Stimulated activated CD8-positive, alpha-beta memory T cell treated with anti-CD3 and anti-CD28 coated beads, Interleukin-7, amount 100 ng/mL, for 24 hours (primary cell): ENCODE measurements at regions not wholly inside any gene's neighbourhood (a gene's known extent, or its start where the extent isn't known, plus 50 kb on each side); places are given as distances from the start of the nearest gene placed in this dataset.

ENCODE experiments used
- DNase-seq: peaks from one replicate; pipeline ENCODE4 v3.0.0-alpha.2; 2020; ENCODE audit warnings: low read depth

DNA sequence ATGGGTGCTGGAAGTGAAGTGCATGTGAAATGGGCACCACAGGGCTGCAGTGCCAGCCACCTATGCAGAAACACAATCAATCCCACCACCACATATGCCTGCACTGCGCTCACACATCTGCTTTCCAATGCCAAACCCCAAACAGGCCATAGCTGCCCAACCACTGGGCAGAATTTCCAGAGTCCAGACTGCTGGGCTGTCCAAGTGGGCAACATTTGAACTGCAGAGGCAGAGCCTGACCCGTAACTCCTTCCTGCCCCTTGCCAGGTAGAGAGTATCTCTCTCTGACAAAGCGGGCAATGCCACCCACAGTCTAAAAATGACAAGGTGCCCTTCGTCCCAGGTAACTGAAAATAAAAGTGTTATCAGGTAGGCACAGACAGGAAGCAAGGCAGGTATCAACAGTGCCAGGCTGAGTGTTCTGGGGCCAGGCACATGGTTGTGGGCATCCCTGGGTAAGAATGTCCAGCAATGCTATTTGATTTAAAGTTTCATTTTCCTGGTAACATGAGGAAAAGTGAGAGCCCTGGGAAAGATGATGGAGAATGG lies 79.5 kb downstream of the FOXA2 start:
- no peak for DNase-seq

DNA sequence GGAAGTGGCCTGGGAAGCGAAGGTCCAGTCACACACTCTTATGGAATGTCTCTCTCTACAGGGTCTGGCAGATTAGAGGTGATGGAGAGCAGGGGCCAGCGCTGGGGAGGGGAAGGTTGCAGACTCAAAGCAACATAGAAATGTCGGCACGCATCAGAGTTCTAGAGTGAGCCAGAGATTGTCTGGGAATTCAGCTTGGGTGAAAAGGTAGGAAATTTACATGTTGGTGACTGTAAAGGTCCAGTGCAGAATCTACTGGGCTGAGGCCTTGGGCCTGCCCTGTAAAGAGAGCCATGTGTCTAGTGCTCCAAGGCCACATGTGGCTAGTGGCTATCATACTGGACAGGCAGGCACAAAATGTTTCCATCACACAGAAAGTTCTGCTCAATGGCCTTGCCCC lies 80.8 kb downstream of the FOXA2 start:
- DNase-seq = no peak

DNA sequence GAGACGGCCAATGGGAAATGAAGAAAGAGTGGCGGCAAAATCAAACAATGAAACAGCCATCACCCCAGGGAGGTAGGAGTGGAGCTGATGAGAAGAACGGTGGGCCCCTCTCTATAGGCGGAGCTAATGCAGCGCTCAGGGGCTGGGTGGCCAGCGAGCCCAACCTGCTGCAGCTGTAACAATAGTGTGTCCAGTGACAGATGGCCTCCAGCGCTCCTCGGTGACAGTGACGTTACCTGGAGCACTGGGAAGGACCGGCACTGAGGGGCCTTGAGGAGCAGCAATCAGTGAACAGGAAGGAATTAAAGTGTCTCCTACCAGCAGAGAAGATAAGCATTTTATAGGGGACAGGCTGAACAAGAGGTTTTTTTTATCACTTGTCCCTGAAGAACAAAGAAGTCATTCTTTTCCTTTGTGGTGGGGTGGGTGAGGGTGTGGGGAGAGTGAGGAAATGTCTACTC lies 81.6 kb downstream of the FOXA2 start:
- no peak for DNase-seq

DNA sequence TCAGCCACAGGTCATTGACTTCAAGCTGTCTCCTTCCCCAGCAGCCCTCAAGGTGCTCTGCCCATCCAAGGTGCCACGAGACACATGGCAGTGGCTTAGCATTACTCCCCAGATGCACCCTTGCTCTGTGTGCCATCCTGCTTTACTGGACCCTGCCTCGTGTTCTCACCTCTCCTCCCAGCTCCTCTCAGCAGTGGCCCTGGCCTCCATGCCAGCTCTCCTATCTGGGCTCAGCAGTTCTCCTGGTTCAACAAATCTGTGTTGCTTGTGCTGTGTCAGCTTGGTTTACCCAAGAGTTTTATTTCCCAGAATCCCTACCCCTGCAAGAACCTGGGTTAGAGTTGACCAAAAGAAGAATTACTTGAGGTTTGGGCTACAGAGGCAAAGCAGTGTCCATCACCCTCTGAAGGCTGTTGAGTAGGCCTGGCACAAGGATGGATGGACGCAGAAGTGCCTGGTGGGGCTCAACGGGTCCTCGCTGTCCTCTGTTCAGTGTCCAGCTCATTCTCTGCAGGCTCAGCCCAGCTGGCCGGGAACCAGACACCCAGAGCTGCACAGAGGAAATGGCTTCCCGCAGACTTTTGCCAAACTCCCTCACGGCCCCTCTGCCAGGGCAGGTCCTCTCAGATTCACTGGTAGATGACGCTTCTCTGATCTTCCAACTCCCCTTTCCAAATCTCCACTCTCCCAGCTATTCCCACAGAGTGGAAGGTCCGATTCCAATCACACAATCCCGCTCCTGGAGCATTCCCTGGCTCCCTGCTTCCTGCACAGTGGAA lies 82.6 kb downstream of the FOXA2 start:
- DNase-seq = no peak

DNA sequence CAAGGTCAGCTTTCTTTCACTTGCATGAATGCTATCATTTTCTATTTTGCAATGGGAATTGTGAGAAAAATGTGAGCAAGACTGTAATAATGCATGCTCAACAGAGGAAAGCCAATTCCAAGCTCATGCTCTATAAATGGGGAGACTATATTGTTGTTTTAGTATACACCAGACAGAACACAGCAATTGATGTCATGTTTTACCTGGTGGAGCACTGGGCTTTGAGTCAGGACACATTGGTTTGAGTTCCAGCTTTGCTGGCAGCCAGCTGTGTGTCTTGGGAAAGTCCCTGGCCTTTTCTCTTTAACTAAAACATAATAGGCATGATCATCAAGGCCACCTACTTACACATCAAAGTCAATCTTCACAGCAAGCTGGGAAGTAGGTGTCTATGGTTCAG lies 83.3 kb downstream of the FOXA2 start:
- no peak for DNase-seq

DNA sequence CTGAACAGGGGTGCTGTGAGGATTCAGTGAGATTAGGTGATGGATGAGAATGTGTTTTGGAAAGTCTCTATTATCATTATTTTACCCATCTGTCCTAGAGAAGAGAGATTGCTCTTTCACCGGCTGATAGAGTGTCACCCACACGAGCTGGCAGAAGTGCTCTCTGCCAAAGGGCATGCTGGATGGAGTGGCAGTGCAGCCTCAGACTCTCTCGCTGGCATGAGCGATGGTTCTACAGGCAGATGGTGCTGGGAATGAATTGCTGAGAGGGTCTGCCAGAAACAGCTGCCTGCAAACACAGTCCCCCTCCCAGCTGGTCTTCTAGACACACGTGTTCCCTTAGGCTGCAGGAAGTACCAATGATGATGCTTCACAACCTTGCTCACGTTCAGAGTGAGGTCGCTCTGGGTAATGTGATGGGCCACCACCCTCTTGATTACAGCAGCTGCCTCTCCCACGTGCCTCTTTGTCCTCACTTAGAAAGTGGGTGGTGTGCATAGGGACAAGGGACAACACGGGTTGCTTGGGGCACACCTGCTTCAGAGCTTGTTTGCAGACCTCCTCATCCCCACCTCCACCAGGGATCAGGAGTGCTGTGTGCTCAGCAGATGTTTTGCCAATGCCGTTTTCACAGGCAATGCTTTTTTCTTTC lies 84.7 kb downstream of the FOXA2 start:
- DNase-seq = no peak

DNA sequence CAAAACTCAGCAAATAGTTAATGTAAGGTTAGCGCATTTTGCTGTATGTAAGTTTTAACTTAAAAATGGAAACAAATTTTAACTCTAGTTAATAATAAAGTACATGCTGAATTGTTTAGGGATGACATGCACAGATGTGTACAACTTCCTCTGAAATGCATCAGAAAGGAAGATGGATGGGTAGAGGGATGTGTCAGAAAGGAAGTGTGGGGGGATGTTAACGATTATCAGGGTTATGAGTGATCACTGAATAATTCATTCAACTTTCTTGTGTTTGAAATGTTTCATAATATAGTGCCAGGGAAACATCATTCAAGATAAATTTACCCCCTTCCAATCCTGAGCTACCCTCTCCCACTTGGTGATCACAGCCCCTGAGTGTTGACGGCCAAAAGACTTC lies 87.6 kb downstream of the FOXA2 start:
- DNase-seq = no peak

DNA sequence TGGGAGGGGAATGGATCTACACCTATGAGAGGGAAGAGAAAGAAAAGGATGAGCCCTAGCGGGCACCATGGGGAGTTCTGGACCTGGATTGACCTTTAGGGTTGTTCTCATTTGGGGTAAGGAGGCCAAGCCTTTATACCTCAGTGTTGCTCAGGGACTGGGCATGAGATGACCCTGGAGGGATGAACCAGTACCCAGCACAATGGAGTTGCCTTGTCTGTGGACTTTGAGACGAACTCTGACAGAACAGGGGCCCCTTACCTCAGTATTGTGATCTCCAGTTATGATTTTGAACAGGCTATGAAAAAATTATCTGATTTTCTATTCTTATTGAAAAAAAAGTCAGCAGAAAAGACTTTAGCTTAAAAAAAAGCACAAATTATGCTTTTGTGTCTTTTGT lies 88.6 kb downstream of the FOXA2 start:
- no peak for DNase-seq

DNA sequence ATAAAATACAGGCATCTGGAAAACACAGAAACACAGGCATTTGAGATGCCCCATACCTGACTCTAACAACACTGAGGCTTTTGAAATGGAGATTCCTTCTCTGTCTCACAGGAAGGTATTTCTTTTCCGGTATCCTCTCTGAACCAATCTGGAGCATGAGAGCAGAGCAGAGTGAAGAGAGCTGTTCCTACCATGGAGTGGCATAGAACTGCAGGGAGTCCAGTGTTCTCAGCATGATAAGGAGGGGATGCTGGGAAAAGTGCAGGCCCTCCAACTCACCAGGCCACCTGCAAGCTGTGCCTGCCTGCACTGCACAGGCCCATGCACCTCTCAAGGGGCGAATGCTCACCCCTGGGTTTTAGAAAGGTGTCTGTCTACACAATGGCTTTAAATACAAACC lies 89.2 kb downstream of the FOXA2 start:
- DNase-seq = no peak

DNA sequence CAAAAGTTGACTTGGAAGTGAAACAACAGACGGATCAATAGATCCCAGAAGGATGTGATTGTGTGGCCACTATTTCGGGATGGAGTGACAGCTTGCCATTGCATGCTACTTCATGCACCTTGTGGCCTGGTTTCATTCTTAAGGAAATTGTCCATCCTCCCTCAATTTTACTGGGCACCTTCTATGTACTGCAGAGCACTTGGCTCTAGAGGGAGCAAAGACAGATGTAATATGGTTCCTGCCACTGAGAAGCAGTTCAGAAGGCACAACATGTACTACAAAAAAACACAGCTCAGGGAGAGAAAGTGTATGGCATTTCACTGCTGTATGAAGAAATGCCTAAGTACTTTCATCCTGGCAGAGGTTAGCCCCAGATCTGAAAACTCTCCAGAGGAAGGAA lies 91.9 kb downstream of the FOXA2 start:
- no peak for DNase-seq

DNA sequence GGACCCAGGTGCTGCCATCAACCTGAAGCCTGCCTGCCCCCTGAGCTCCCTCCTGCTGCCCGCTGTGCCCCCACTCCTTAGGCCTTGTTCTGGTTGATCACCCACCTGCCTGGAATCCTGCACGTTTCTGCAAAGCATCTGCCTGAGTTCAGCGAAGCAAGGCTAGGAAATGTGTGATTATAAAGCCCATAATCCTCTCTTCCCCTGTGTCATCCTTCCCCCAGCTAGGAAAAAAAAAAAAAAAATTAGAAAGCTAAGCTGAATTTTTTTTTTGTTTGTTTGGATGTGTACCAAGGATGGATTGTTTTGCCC lies 93.2 kb downstream of the FOXA2 start:
- no peak for DNase-seq

DNA sequence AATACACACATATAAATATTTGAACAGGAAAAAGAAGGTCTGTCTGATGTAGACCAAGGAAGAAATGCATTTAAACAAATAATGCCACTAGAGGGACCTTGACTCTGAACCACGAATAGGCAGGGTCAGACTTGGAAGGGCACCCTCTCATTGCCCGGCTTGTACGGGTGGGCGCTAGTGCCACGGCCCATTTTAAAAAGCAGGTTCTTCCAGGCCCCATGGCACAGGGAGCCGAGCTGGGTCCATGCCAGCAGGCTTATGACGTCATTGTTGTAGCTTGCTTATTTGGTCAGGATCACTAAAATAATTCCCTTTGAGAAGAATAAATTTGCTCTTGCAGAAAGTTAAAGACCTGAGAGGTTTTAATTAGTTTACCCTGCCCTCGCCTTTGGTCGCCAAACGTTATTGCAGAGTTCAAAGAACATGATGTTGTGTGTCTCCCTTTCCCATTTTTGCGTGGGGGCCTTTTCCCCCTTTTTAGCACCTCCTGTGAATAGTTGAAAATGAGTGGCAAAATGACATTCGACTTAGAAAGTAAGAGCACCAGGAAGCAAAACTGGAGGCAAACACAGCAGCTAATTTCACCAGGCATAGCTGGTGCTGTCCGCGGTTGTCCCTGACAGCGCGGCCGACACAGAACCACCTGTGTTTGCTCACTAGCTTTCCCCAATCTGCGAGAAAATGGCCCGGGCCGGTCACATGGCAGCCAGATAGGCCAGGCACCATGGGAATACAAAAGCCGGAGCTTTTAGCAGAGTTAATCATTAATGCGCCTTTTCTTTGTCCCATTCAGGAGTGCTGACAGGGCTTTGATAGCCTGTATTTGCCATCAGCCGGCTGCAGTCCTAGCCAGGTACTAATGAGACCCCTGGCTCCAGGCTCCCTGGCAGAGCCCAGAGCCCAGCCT lies 93.8 kb downstream of the FOXA2 start:
- DNase-seq = no peak

DNA sequence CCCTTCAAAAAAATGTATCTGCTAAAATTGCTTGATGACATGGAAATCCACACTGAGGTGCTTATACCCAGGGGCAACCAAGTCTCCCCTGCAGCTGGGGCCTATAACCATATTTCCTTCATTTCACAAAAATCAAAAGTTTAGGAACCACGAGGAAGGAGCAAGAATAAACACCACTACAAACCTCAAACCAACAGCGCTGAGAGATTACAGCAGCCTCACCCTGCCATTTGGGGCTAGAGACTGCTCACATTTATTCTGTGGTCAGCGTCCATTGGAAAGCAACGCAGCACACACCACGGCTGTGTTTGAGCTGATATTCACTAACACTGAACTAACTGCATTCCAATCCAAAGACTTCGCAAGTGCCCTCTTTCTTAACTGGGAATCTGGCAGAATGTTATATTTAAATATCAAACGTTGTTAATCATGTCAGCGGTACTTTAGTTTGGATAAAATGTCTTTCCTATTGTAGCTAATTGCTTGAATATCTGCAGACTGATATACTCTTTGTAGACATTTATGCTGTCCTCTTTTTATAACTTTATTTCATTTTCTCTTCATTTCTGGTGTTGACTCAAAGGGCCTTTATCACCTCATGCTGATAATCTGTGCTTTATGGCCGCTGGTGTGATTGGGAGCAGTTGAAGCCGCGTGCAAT lies 94.6 kb downstream of the FOXA2 start:
- DNase-seq = no peak

DNA sequence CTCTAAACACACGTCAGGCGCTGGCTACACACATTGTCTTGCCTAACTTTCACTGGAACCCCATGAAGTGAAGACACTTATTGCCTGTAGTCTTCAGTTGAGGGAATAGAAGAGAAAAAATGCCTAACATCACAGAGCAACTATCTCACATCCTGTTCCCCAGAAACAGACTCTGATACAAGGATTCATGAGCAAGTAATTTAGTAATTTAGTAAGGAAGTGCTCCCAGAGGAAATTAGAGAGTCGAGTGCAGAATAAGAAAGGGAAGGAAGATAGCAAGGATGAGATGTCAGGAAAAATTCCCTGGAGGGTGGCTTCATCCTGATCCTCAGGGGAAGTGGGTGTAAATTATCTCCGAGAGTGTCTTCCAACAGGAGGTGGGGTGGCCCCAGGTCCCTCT lies 104.0 kb downstream of the FOXA2 start:
- no peak for DNase-seq

DNA sequence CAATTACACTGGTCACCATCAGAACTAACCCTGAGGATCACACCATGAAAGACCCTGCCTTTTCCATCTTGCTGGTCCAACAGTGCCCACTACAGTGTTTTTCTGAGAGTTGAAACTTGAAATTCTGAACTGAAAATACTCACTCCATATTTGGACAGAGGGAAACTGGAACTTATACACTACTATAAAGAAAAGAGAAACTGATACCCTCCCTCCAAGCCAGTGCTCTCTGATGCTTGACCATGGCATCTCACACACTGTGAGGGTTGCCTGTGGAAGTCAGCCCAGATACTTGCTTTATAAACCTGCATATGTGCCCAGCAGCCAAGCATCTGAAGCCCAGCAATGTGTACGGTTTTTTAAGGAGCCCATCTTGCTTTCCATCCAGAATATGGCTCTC lies 108.7 kb downstream of the FOXA2 start:
- no peak for DNase-seq

DNA sequence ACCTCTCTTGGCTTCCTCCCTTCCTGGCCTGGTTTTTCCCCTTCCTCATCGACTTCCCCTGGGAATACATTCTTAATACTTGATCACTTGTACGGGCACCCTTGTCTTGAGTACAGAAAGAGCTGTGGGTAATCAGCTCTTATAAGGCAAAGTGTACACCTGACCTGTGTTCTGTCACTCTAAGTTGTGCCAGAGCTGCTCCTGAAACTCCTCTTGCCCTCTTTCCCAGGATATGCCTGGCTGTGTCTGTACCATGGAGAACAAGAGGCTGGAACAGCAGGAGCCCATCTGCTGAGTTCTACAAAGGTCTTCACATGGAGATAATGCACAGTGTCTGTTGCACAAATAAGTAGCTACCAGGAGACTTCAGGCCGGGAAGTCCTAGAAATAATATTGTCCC lies 110.1 kb downstream of the FOXA2 start:
- DNase-seq = no peak

DNA sequence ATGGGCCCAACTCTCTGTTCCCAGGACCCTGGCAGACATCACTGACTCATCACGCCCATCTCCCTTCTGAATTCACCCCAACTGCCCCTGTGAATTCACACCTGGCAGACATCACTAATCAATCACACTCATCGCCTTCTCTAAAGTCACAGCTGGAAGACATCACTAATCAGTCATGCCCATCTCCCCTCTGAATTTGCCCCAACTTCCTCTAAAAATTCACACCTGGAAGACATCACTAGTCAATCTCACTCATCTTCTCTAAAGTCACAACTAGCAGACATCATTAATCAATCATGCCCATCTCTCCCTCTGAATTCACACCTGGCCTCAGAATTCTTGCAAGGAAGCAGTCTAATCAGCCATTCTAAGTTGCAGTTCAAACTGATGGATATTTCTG lies 111.1 kb downstream of the FOXA2 start:
- DNase-seq = no peak

DNA sequence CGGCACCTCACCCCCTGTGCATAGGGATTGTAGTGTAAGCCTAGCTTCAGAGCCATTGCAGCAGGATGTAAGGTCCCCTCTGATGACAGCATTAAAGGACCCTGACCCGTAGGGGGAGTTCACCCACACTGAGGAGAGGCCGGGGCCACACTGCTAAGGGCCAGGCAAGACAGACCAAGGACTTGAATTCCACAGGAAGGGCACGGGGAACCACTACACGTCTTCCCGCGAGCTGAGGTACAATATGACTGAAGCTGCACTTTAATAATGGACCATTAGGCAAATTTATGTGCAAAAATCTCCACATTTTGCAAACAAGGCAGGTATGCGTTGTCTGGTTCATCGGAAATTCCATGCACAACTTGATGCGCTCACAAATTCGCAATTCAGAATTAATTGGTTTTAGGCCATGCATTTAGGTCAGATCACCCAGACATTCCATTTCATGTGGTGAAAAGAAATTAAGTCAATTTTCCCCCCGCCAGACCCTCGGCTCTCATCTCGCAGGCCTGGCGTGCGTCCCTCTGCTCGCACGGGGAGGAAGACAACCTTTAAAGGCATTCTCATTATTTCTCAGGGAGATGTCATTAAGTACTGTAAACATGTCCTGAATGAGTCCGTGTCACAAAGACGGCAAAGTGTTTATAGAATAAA lies 111.8 kb downstream of the FOXA2 start:
- DNase-seq = no peak

DNA sequence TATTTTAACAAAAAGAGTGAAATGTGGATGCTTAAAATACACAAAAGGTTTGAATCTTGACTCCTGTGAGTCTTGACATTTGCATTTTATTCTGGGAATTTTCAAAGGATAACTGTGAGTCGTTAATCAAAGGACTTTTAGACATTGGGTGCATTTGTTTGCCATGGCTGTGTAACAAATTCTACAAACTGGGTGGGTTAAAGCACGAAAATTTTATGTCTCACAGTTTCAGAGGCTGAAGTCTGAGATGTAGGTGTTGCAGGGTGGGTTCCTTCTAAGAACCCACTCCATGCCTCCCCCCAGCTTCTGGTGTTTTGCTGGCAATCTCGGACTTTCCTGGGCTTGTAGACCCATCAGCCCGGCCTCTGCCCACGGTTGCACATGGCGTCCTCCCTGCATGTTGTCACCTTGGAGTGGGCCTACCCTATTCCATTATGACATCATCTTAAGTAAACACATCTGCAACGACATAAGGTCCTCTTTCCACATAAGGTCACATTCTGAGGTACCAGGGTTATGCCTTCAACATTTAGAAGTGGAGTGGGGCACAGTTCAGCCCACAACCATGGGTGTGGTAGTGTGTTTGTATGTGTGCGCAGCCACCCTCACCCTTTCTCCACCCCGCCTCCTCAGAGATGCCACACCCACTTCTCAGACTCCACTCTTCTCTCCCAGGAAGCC lies 113.1 kb downstream of the FOXA2 start:
- no peak for DNase-seq

DNA sequence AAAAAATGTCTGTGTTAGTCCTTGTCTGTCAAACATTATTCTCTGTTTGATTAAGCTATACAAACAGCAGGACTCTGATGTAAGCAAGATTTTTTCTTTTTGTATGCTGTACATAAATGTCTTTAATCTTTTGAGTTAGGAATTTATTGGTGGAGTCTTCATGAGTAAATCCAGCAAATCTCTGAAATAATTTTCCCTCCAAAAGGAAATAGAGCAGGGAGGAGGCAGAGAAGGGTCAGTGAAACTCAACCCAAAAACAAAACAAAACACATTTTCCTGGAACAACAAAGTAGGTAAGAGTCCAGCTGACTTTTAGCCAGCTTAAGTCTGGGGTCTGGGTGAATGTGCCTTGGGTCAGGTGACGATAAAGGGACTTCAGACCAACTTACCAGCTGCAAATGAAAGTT lies 113.7 kb downstream of the FOXA2 start:
- no peak for DNase-seq
